GM21825 (cell line): ENCODE measurements at regions not wholly inside any gene's neighbourhood (a gene's known extent, or its start where the extent isn't known, plus 50 kb on each side); places are given as distances from the start of the nearest gene placed in this dataset.
A peak's percentile ranks its signal among the peaks of the same experiment; 100 is the strongest.

Experiments used
- ATAC-seq: cut with Tn5 transposase; IDR thresholded peaks from one replicate; pipeline ENCODE4 v1.9.1; 2021; ENCODE audit warnings: mild to moderate bottlenecking, moderate library complexity; ENCODE audit not compliant: unreplicated experiment

DNA sequence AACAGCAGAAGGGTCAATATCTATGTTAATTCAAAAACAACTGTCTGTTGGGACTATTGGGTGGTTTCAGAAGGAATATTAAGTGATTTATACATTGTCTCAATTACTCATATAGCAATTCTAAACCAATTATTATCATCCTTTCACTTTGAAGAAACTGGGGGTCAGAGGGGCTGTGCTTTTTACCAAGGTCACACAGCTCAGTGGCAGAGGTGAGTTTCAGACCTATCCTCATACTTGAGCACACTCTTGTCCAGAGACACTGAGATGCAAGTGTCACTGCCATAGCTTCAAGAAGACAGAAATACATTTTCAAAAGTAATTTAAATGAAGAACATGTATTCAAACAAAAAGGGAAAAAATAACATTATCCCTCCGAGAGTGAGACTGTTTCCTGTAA, 195.3 kb downstream of the ARL4A start:
- ATAC-seq, result no peak

DNA sequence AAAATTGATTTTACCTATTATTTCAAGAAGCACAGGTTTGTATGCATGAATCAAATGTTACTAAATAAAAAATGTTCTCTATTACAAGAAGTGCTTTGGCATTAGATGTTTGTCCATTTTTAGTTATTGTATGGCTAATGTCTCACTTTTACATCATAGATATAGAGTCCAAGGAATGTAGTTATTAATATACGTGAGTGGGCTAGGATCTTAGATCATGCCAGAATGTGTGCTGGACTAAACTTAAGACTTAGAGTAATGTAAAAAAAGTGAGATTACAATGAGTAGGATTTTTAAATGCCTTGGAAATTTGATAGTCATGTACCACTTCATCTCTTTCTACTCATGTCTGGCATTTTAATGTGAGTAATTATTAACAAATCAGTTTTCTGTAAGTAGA, 196.6 kb downstream of the ARL4A start:
- no peak for ATAC-seq

DNA sequence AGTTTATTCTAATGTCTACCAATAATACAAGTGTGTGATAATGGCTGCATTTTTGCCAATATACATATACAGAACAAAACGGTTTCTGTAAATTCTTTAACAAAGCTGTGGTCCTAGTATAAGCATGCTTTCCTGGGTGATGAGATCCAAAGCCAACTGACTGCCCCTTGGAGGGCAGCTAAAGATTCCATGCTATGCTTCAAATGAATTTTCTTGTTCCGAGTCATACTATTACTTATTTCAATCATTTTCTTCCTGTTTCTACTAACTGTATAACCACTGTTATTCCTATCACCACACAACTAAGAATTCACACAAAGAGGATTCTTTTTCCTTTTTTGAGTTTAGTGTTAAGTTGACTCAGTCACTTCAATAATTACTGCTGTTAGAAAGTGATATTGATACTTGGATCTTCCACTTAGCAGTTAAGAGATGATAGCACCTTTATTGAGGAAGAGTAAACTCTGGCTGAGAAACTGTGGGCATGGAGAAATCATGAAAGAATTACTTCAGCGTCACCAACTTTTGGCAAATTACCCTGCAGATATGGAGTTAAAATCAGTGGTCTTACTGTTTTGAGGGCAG, 197.5 kb downstream of the ARL4A start:
- ATAC-seq, result no peak

DNA sequence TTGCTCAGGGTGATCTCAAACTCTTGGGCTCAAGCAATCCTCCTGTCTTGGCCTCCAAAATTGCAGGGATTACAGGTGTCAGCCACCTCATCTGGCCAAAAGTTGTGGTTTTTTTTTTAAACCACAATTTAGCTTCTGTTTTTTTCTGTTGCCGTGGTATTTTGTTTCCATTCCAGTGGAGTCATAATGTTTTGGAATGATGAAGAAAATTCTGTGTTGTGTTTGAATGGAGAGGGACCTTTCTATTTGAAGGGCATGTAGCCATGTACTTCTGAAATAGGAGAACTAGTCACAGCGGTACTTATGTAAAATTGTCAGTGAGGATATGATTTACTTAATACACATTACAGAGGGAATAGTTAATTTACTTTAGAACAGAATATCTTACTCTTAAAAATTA, 201.3 kb downstream of the ARL4A start:
- no peak for ATAC-seq

DNA sequence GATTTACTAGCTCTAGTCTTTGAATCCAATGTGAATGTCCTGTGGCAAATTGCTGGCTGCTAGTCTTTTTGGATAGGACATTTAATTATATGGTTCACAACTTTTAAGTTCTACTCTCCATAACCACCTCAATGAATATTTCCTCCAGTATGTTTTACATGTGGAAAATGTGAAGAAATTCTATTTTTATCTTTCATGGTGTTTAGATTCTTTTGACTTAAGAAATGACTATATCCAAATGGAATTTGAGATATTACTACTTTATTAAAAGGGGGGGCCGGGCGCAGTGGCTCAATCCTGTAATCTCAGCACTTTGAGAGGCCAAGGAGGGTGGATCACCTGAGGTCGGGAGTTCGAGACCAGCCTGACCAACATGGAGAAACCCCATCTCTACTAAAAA, 202.0 kb downstream of the ARL4A start:
- ATAC-seq, result no peak

DNA sequence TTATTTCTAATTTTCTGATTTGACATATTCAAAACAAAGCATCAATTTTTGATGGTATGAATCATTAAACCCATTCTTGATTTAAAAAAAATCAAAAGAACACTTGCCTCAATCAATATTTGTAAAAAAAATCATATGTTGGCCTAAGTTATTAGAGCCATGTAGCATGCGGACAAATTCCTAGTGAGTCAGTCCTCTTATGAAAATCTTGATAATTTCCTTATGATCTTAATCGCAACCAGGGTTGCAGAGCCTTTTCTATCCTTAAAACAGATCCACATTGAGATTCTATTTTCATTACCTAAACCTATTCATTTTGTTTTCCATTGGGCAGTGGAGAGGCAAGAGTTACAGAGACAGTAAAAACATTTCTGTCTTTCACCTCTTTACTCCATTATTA, 203.2 kb downstream of the ARL4A start:
- no peak for ATAC-seq

DNA sequence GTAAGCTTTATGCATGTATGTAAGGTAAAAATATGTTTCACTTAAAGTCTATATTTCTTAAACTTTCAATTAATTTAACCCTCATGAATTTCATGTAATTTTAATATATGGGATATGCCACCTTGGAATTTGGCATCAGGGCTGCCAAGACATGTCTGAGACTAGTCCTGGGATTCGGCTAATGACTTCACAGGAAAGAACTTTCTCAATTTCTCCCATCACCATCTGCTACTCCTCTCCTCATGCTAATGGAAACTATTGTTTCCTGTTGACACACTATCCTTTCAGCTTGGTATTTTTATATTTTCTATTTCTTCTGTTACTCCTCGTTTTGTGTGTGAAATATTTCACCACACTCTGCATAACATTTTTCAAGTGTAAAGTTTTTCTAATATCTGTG, 205.9 kb downstream of the ARL4A start:
- ATAC-seq, result no peak

DNA sequence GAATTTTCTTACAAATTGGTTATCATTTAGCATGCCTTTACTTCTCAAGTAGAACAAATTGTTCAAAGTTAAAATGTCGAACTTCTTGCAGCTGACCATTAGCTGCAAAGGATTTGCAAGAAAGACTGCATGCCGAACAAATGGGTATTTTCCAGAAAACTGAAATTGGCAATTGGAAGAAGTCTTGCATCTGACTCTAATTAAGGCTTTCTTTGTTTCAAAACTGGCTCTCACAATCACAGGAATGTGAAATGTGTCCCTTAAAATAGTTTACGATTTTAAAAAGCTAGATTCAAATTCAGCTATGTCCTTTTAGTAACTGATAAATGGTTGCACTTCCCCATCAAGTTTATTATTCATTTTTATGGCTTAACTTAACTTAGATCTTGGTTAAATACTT, 207.9 kb downstream of the ARL4A start:
- no peak for ATAC-seq

DNA sequence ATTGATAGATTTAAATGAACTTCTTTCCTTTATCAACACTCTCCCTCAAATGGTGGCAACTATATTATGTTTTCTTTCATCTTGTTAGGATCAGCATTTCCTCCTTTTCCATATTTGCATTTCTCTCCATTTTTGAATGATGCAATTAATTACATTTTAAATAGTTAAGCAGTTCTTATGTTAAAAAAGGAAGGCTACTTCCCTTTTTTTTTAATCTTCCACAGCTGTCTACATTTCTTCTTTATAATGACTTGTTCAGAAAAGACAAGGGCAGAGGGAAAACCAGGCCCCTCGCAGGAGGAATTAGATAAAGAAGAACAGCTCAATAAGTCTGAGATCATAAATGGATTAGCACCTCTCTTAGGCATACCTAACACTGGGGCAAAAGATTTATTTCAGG, 208.9 kb downstream of the ARL4A start:
- no peak for ATAC-seq

DNA sequence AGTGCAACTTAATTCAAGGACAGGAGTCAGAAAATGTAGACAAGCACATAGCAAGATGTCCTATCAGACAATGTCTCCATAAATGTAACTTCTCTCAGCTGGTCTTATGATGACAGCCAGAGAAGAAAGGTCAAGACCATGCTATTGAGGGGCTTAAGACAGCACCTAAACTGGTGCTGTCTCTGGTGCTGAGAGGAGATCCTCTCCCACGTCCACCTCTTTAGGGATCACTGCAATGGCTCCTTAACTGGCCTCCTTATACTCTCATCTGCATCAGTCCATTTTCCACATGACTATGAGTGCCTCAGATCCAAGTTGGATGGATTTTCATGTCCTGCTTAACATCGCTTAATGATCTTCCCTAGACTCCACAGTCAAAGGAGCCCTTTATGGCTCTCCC, 210.6 kb downstream of the ARL4A start:
- ATAC-seq, result no peak

DNA sequence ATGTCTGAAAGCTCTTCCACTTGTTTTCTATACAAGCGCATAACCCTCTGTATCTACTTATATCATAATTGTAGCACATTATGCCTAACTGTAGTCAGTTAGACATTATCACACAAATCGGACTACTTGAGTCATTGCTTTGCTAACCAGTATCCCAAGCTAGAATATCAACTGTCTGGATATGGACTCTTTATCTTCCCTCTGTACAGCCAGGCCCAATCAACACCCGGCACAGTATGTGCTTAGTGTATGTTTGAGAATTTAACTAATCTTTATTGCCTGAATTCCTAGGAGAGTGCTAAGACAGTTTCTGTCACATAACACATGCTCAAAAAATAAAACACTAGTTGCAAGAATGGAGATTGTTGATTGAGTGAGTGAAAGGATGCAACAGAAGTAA, 211.2 kb downstream of the ARL4A start:
- no peak for ATAC-seq

DNA sequence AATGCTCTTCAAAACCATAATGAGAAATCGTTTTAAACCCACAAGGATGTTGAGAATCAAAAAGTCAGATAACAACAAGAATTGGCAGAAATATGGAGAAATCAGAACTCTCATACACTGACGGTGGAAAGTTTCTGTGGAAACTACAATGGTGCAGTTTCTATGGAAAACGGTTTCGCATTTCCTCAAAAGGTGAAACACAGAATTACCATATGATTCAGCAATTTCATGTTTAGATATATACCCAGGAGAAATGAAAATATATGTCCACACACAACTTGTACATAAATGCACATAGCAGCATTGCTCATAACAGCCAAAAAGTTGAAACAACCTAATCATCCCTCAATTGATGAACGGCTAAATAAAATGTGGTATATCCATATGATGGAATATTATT, 218.2 kb downstream of the ARL4A start:
- ATAC-seq, result no peak

DNA sequence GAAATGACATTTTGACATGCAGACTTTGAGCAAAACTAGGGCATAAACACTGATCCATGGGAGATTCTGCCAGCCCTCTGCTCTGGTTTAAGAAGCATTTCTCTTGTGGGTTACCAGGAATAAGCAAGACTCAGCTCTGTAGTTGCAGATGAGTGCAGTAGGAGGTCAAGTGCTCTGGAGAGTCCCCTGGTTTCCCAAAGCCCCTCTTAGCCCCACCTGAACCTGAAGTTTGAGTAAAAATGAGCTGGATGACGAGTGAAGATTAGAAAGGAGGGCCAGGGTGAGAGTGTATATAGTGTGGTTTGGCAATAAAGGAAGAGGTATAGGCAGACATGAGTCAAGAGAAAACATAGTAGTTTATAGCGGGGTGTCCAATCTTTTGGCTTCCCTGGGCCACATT, 220.3 kb downstream of the ARL4A start:
- no peak for ATAC-seq

DNA sequence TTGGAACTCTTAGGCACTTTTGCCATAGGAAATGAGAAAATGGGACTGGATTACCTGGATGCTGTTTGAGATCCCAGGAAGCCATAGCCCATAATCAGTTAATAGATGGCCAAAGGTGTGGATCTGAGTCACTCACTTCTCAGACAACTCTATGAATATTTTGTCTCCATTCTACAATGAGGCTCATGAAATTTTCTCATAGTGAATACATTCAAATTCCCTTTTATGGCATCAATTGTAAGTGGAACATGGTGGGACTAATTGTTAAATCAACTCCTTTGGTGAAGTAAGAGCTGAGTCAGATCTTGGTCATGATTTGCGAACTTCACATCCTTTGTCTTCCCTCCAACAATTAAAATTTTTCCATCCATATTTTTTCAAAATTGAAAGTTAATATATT, 222.1 kb downstream of the ARL4A start:
- no peak for ATAC-seq

DNA sequence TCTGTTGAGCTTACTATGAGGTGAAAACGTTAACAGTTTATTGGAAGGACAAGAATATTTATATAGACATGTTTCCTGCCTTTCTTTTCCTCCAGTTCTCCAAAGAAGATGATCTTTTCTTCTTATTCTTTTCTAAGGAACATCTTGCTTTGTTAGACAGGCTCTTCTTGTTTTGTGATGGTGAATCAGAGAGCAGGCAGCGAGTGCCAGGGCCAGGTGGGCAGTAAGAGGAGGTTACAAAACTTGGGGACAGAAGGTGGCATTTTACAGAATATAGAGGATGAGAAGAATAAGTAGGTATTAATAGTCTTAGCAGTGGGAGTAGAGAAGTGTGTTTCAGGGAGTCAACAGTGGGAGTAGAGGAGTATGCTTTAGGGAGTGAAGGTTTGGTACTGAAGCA, 223.6 kb downstream of the ARL4A start:
- no peak for ATAC-seq

DNA sequence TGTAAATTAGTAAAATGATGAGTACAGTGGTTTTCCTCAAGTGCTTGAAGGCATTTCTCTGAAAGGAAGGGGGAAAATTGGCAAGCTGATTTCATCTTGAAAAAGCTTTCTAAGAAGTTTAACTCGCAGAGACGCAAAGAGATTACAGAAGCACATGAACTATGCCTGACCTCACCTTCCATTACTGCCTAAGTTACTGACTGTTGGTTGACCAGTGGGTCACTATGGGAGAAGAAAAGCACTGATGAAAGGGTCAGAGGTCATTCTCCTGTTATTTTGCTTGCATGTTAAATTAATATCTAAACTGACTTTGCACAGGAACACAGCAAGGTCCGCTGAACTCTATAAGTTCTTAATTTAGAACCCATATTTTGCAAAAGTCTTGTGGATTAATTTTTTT, 225.6 kb downstream of the ARL4A start:
- no peak for ATAC-seq

DNA sequence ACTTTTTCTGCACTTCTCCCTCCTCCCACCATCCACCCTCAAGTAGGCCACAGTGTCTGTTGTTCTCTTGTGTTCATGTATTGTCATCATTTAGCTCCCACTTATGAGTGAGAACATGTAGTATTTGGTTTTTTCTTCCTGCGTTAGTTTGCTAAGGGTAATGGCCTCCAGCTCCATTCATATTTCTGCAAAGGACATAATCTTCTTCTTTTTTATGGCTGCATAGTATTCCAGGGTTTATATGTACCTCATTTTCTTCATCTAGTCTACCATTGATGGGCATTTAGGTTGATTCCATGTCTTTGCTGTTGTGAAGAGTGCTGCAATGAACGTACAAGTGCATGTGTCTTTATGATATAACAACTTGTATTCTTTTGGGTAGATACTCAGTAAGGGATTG, 230.4 kb downstream of the ARL4A start:
- ATAC-seq, result no peak

DNA sequence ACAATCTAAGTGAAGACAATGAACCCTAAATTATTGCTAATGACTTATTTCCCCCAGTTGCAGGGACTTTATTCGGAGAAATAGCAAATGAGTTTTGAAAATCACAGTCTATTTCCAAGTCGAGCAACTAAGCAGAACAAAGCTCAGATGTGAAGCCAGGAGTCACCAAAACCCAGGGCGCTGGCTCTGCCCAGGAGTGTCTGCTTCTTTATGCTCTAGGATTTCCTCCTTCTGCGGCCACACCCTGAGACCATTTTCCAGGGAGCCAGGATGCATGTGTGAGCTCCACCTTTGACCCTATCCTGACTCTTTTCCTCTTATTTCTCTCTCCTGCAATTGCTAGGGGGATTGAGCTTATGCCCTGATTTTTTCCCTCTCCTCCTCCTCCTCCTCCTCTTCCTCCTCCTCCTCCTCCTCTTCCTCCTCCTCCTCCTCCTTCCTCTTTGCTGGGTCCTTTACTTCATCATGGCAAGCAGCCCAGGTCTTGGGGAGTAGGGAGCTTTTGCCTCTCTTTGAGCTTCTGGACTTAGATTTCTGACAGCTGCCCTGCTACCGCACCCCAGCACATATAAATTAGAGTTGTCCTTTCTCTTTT, 234.4 kb downstream of the ARL4A start:
- no peak for ATAC-seq

DNA sequence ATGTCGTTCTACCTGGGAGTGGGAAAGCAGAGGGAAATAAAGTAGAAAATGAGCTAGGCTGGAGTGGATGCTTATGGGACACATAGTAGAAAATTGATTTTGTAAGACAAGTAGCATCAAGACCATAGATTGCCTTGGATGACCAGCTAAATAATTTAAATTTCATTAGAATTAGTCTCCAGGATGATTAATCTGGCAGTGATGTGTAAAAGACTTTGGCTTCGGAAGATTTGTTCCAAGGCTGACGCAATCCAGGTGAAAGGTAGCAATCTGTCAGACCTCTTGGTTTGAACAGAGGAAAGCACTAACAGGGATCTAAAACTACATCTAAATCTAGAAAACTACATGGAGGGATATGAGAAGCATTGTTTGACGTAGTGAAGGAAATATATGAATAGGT, 236.5 kb downstream of the ARL4A start:
- ATAC-seq, result no peak

DNA sequence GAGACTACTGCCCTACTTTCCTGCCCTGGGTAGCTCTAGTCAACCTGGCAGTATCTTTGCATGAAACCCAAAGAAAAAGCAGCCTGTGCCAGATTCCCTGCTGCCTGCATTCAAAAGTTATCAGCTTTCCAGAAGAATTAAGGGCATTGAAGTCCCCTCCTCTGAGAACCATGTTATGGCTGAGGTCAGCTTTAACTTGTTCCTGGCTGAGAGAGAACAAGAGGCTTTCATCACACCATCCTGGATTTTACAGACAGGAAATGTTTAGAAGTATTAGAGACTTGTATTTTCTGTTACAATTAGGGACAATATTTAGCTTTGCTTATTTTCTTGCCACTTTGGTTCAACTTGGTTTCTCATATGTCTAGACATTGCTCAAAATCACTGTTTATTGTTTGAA, 238.8 kb downstream of the ARL4A start:
- ATAC-seq, result no peak

DNA sequence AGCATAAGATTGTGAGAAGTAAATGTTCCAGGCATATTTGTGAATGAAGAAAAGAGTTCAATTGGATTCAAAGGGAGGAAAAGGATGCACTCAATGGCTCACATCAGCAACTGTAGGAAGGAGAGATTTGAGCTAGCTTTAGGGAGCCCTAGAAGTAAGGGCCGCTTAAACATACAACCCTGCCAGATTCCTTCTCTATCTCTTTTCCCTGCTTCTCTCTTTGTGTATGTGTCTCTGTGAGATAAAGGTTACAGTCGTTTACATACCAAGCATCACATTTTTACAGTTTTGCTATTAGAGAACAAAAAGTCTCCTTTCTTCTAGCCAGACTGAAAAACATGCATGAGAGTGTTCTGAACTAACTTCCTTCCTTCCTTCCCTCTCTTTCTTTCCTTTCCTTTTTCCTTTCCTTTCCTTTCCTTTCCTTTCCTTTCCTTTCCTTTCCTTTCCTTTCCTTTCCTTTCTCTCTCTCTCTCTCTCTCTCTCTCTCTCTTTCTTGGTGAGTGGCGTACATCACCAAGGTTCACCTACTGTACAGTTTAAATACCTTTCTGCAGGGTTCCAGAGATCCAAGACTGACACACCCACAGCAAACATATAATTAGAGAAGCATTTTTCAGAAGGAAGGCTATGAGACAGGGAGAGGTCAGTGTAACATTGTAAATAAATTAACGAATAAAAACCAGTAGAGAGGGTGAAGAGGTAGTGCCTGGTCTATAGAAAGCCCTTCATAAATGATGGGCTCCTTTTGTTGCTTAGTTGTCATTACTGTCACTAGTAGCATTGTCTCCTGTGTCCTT, 240.4 kb downstream of the ARL4A start:
- no peak for ATAC-seq

DNA sequence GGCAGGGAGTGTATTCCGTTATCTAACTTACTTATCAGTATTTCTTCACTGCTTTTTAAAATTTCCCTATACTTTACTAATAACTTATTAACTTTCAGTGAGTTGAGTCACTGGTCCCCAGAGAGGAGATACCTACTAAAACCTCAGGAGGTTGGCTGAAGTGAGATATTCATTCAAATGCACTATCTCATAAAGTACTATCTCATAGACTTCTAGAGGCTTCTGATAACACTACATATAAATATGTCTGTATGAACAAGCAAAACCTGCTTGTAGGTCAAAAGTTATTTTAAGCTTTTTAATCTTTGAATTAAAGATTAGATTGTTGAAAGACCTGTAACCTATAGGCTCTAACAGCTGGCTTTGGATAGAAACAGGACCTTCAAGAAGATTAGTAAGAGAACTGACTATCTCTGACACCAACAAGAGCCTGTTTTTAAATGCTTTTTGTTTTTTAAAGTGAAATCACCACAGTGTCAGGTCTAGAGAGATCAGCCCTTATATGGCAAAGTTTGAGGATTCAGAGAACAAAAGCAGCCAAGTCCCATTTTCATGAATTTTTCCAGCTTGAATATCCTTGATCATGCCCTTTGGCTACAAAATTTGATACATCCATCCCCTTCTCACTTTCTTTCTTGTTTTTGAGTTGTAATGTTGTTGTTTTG, 242.2 kb downstream of the ARL4A start:
- peak; percentile 67 for ATAC-seq
